ENCODE measurements at regions not wholly inside any gene's neighbourhood (a gene's known extent, or its start where the extent isn't known, plus 50 kb on each side); places are given as distances from the start of the nearest gene placed in this dataset.

DNA sequence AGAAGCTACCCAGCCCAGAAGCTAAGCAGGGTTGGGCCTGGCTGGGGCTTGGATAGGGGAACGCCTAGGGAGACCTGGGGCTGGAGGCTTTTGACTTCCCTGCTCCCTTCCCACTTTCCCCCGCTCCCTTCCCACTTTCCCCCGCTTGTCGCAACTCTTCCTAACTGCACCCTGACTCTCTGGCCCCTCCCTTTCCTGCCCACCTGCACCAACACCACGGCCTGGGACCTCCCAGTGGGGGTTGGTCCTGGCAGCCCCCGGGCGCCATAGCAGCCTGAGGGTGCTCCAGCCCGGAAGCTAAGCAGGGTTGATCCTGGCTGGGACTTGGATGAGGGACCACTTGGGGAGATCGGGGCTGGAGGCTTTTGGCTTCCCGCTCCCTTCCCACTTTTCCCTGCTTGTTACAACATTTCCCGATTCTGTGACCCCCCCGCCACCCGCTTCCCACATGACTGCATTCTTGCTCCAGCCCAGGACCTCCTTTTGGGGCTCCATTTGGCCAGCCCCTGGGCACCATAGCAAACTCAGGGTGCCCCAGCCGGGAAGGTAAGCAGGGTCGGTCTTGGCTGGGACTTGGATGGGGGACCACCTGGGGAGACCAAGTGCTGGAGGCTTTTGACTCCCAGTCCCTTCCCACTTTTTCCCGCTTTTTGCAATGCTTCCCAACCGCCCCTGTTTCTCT, 2287.0 kb downstream of the TP53TG3F start:
- DNase-seq (ENCODE audit: low read depth): no peak
- no peak overlapping the region for H3K4me3 ChIP-seq (ENCODE audit: control insufficient read depth, low read depth, low read length)
- TF ChIP-seq, protein P1, sequence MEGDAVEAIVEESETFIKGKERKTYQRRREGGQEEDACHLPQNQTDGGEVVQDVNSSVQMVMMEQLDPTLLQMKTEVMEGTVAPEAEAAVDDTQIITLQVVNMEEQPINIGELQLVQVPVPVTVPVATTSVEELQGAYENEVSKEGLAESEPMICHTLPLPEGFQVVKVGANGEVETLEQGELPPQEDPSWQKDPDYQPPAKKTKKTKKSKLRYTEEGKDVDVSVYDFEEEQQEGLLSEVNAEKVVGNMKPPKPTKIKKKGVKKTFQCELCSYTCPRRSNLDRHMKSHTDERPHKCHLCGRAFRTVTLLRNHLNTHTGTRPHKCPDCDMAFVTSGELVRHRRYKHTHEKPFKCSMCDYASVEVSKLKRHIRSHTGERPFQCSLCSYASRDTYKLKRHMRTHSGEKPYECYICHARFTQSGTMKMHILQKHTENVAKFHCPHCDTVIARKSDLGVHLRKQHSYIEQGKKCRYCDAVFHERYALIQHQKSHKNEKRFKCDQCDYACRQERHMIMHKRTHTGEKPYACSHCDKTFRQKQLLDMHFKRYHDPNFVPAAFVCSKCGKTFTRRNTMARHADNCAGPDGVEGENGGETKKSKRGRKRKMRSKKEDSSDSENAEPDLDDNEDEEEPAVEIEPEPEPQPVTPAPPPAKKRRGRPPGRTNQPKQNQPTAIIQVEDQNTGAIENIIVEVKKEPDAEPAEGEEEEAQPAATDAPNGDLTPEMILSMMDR (conservative IDR thresholded peaks at IDR 0.05; ENCODE audit: control insufficient read depth, insufficient read depth, low read depth, low read length): no peak

DNA sequence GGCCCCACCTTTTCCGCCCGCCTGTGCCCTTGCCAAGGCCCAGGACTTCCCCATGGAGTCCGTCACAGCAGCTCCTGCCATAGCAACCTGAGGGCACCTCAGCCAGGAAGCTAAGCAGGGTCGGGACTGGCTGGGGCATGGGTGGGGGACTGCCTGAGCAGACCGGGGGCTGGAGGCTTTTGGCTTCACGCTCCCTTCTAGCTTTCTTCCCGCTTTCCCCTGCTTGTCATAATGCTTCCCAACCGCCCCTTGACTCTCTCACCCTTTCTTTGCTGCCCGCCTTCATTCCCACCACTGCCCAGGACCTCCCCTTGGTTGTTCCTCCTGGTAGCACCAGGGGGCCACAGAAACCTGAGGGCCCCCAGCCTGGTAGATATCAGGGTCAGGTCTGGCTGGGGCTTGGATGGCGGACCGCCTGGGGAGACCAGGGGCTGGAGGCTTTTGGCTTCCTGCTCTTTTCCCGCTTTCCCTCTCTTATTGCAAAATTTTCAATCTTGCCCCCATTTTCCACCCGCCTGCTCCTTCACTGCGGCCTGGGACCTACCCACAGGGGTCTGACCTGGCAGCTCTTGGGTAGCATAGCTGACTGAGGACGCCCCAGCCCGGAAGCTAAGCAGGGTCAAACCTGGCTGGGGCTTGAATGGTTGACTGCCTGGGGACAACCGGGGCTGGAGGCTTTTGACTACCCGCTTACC, 2287.7 kb downstream of the TP53TG3F start:
- DNase-seq (ENCODE audit: low read depth): no peak
- no peak overlapping the region for H3K4me3 ChIP-seq (ENCODE audit: control insufficient read depth, low read depth, low read length)
- TF ChIP-seq, protein P1 (conservative IDR thresholded peaks at IDR 0.05; ENCODE audit: control insufficient read depth, insufficient read depth, low read depth, low read length): no peak

DNA sequence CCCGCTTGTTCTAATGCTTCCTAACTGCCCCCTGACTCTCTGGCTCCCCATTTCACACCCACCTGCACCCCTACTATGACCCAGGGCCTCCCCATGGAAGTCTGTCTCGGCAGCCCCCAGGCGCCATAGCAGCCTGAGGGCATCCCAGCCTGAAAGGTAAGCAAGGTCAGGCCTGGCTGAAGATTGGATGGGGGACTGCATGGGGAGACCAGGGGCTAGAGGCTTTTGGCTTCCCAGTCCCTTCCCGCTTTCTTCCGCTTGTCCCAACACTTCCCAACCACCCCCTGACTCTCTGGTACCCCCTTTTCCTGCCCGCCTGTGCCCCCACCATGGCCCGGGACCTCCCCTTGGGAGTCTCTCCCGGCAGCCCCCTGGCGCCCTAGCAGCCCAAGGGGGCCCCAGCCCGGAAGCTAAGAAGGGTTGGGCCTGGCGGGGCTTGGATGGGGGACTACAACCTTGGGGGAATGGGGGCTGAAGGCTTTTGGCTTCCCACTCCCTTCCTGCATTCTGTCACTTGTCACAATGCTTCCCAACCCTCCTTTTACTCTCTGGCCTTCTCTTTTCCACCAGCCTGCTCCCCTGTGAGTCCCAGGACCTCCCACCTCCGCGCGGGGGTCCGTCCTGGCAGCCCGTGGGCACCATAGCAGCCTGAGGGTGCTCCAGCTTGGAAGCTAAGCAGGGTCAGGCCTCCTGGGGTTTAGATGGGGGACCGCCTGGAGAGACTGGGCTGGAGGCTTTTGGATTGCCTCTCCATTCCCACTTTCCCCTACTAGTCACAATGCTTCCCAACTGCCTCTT, 2288.4 kb downstream of the TP53TG3F start:
- no peak for DNase-seq (ENCODE audit: low read depth)
- TF ChIP-seq, protein P1 (conservative IDR thresholded peaks at IDR 0.05; ENCODE audit: control insufficient read depth, insufficient read depth, low read depth, low read length): no peak
- no peak overlapping the region for H3K4me3 ChIP-seq (ENCODE audit: control insufficient read depth, low read depth, low read length)

DNA sequence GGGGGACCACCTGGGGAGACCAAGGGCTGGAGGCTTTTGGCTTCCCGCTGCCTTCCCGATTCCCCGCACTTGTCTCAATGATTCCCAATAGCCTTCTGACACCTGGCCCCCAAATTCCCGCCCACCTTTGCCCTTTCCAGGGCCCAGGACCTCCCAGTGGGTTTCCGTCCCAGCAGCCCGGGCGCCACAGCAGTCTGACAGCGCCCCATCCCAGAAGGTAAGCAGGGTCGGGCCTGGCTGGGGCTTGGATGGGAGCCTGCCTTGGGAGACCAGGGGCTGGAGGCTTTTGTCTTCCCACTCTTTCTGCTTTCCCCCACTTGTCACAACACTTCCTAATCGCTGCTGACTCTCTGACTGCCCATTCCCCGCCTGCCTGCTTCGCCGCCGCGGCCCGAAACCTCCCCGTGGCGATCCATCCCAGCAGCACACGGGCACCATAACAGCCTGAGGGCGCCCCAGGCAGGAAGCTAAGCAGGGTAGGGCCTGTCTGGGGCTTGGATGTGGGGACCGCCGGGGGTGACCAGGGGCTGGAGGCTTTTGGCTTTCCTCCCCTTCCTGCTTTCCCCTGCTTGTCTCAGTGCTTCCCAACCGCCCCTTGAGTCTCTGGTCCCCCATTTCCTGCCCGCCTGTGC, 2289.3 kb downstream of the TP53TG3F start:
- no peak overlapping the region for H3K4me3 ChIP-seq (ENCODE audit: control insufficient read depth, low read depth, low read length)
- no peak for DNase-seq (ENCODE audit: low read depth)
- TF ChIP-seq, protein P1 (conservative IDR thresholded peaks at IDR 0.05; ENCODE audit: control insufficient read depth, insufficient read depth, low read depth, low read length): no peak

DNA sequence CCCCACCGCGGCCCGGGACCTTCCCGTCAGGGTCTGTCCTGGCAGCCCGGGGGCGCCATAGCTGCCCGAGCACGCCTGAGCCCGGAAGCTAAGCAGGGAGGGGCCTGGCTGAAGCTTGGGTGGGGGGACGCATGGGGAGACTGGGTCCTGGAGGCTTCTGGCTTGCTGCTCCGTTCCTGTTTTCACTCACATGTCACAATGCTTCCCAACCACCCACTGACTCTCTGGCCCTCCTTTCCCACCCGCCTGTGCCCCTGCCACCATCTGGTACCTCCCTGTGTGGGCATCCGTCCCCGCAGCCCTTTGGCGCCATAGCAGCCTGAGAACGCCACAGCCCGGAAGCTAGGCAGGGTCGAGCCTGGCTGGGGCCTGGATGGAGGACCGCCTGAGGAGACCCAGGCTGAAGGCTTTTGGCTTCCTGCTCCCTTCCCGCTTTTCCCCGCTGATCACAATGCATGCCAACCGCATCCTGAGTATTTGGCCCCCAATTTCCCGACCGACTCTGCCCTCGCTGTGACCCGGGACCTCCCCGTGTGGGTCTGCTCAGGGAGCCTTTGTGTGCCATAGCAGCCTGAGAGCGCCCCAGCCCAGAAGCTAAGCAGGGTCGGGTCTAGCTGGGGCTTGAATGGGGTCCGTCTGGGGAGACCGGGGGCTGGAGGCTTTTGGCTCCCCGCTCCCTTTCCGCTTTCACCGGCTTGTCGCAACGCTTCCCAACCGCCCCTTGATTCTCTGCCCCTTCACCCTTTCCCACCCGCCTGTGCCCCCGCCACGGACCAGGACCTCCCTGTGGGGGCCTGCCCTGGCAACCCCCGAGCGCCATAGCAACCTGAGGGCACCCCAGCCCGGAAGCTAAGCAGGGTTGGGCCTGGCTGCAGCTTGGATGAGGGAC, 2290.1 kb downstream of the TP53TG3F start:
- TF ChIP-seq, protein P1 (conservative IDR thresholded peaks at IDR 0.05; ENCODE audit: control insufficient read depth, insufficient read depth, low read depth, low read length): no peak
- DNase-seq (ENCODE audit: low read depth): no peak
- no peak overlapping the region for H3K4me3 ChIP-seq (ENCODE audit: control insufficient read depth, low read depth, low read length)

Data from fibroblast of mammary gland (primary cell).